Chondrocyte (in vitro differentiated cells): ENCODE measurements at regions not wholly inside any gene's neighbourhood (a gene's known extent, or its start where the extent isn't known, plus 50 kb on each side); places are given as distances from the start of the nearest gene placed in this dataset.

Source experiments
- DNase-seq: peaks from one replicate; pipeline ENCODE4 v3.0.0; 2021; ENCODE audit warnings: mixed read lengths, low spot score
- H3K27ac Mint-ChIP-seq: one replicate; pipeline ENCODE4 v1.8.0; 2021; ENCODE audit warnings: mild to moderate bottlenecking, moderate library complexity, mixed read lengths; ENCODE audit not compliant: unreplicated experiment
- H3K27me3 Mint-ChIP-seq: 2 replicates; pipeline ENCODE4 v1.8.0; 2021; ENCODE audit warnings: low read depth, mixed read lengths
- H3K36me3 Mint-ChIP-seq: 2 replicates; pipeline ENCODE4 v1.8.0; 2021; ENCODE audit warnings: low read depth, mixed read lengths
- H3K4me1 Mint-ChIP-seq: 2 replicates; pipeline ENCODE4 v1.8.0; 2021; ENCODE audit warnings: low read depth, mild to moderate bottlenecking, mixed read lengths
- H3K4me3 Mint-ChIP-seq: one replicate; pipeline ENCODE4 v1.8.0; 2021; ENCODE audit warnings: mild to moderate bottlenecking, moderate library complexity, mixed read lengths; ENCODE audit not compliant: unreplicated experiment
- H3K9me3 Mint-ChIP-seq: 2 replicates; pipeline ENCODE4 v1.8.0; 2021; ENCODE audit warnings: low read depth, mixed read lengths
- TF ChIP-seq, protein P1 (sequence below): fragments of 200-600 bp; sonication (generic); IDR thresholded peaks from 2 replicates; pipeline ENCODE4 v1.5.0; 2021; ENCODE audit warnings: antibody characterized with exemption, mild to moderate bottlenecking, moderate library complexity

DNA sequence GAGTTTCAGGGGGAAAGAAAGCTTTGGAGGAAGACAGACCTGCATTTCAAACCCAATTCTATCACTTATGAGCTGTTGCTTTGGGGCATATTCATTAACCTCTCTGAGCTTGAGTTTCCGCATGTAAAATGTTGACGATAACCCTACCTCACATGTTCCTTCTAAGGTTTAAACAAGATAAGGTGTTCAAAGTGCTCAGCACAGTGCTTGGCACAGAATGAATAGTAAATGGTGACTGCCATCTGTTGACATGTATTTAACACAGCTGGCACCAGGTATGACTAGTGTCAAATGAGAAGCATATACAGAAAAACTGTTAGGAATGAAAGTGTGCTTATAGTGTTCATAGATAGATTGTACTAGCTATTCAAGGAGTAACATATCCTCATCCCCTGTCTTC is 155.5 kb downstream of the PTGER3 start:
- Mint-ChIP-seq H3K27ac (no peak overlapping the region), H3K4me1 (peaks cover 18% of the 10 kb centered on the region), H3K27me3 (peaks cover 3% of the 10 kb centered on the region), H3K4me3 (no peak overlapping the region), H3K9me3 (no peaks in the 10 kb centered on the region), H3K36me3 (no peaks in the 10 kb centered on the region)
- DNase-seq = no peak
- TF ChIP-seq, protein P1, sequence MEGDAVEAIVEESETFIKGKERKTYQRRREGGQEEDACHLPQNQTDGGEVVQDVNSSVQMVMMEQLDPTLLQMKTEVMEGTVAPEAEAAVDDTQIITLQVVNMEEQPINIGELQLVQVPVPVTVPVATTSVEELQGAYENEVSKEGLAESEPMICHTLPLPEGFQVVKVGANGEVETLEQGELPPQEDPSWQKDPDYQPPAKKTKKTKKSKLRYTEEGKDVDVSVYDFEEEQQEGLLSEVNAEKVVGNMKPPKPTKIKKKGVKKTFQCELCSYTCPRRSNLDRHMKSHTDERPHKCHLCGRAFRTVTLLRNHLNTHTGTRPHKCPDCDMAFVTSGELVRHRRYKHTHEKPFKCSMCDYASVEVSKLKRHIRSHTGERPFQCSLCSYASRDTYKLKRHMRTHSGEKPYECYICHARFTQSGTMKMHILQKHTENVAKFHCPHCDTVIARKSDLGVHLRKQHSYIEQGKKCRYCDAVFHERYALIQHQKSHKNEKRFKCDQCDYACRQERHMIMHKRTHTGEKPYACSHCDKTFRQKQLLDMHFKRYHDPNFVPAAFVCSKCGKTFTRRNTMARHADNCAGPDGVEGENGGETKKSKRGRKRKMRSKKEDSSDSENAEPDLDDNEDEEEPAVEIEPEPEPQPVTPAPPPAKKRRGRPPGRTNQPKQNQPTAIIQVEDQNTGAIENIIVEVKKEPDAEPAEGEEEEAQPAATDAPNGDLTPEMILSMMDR = no peak

DNA sequence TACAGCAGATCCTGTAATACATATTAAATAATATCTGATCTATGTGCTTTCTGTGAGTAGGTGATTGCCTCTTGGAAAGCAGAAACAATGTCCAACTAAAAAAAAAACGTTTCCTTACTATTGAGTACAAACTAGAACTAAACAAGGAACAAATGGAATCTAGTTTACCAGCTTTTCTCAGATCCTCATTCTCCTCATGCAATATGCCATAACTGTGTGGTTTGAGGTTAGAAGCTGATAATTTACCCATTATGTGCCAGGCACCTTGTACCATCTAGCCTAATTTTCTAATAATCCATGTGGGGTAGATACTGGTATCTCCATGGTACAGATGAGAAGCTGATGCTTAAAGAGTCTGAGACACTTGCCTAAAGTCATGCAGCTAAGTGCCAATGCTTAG is 154.7 kb downstream of the PTGER3 start:
- H3K27me3 Mint-ChIP-seq = peaks cover 7% of the 10 kb centered on the region
- H3K27ac Mint-ChIP-seq = no peak overlapping the region
- DNase-seq = no peak
- TF ChIP-seq, protein P1 = no peak
- H3K4me1 Mint-ChIP-seq = peaks cover 16% of the 10 kb centered on the region
- no peaks in the 10 kb centered on the region for H3K9me3 Mint-ChIP-seq
- no peak overlapping the region for H3K4me3 Mint-ChIP-seq
- H3K36me3 Mint-ChIP-seq = no peaks in the 10 kb centered on the region

DNA sequence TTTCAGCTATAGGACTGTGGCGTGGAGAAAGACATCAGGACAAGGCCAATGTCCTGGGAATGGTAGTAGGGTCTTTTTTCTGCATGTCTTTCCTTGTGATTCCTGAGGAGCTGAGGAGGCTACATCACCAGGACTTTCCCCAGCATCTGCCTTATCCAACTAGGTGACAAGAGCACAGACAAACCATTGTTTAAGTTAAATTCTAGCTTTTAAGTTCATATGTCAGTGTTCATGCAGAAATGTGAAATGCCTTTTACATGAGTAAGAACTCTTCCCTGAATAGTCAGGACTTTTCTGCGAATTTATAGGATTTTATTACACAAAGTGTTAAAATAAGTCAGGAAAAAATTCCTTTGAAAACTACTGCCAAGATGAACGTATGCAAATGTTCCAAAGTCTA is 154.2 kb downstream of the PTGER3 start:
- peaks cover 11% of the 10 kb centered on the region for H3K27me3 Mint-ChIP-seq
- no peak for DNase-seq

DNA sequence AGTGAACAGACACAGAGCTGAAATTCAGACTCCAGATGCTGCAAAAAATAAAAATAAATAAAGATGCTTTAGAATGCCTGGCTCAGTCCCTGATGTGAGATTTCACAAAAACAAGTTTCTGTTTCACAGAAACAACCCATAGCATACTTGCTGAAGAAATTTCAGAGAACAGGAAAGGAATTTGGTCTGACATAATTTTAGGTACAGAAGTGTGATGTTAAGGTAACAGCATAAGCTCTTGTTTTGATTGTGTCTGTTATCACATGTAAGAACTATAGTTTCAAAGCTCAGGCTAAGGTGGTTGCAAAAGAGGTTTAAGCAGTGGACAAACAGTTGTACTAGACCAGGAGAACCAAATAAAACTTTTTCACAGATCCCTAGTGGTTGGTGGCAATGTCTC is 152.1 kb downstream of the PTGER3 start:
- no peak overlapping the region for H3K4me3 Mint-ChIP-seq
- DNase-seq = no peak
- H3K36me3 Mint-ChIP-seq = no peaks in the 10 kb centered on the region
- H3K9me3 Mint-ChIP-seq = no peaks in the 10 kb centered on the region
- no peak overlapping the region for H3K27ac Mint-ChIP-seq
- TF ChIP-seq, protein P1 = no peak
- H3K4me1 Mint-ChIP-seq = peaks cover 14% of the 10 kb centered on the region
- peaks cover 13% of the 10 kb centered on the region for H3K27me3 Mint-ChIP-seq

More for the DNA sequence above, 154.2 kb downstream of the PTGER3 start:
- Mint-ChIP-seq H3K27ac (no peak overlapping the region), H3K4me1 (peaks cover 14% of the 10 kb centered on the region), H3K4me3 (no peak overlapping the region), H3K9me3 (no peaks in the 10 kb centered on the region), H3K36me3 (no peaks in the 10 kb centered on the region)
- TF ChIP-seq, protein P1 = no peak

DNA sequence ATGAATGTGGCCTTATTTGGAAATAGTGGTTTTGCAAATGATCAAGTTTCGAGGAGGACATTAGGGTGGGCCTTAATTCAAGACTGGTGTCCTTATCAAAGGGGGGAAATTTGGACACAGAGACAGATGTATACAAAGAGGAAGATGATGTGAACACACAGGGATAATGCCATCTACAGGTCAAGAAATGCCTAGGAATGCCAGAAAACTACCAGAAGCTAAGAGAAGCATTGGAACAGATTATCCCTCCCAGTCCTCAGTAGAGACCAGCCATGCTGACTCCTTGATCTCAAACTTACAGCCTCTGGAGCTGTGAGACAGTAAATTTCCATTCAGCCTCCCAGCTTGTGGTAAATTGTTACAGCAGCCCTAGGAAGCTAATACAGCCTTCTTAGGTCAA is 151.4 kb downstream of the PTGER3 start:
- TF ChIP-seq, protein P1 = peak; percentile 53
- peaks cover 13% of the 10 kb centered on the region for H3K27me3 Mint-ChIP-seq
- DNase-seq = no peak

More for the DNA sequence above, 151.4 kb downstream of the PTGER3 start:
- no peaks in the 10 kb centered on the region for H3K36me3 Mint-ChIP-seq
- no peak overlapping the region for H3K4me3 Mint-ChIP-seq
- H3K9me3 Mint-ChIP-seq = no peaks in the 10 kb centered on the region
- no peak overlapping the region for H3K27ac Mint-ChIP-seq
- H3K4me1 Mint-ChIP-seq = peaks cover 9% of the 10 kb centered on the region
